Effector memory CD4-positive, alpha-beta T cell (primary cell): ENCODE measurements at regions not wholly inside any gene's neighbourhood (a gene's known extent, or its start where the extent isn't known, plus 50 kb on each side); places are given as distances from the start of the nearest gene placed in this dataset.

Source experiments
- DNase-seq, 3 donors: peaks; one replicate each; pipeline ENCODE4 v3.0.0-alpha.2; 2020
- H3K27ac ChIP-seq: 2 replicates; pipeline ENCODE4 v1.7.0; 2013; ENCODE audit warnings: mild to moderate bottlenecking, low read length, moderate library complexity; ENCODE audit not compliant: insufficient read depth, poor library complexity, severe bottlenecking
- H3K27me3 ChIP-seq: replicated peaks from 2 replicates; pipeline ENCODE4 v1.7.0; 2013; ENCODE audit warnings: mild to moderate bottlenecking, low read length; ENCODE audit not compliant: insufficient read depth, control insufficient read depth, poor library complexity, severe bottlenecking
- H3K36me3 ChIP-seq: 2 replicates; pipeline ENCODE4 v1.7.0; 2013; ENCODE audit warnings: mild to moderate bottlenecking, low read length, moderate library complexity; ENCODE audit not compliant: control insufficient read depth, insufficient read depth
- H3K4me1 ChIP-seq: 2 replicates; pipeline ENCODE4 v1.7.0; 2013; ENCODE audit warnings: low read length, mild to moderate bottlenecking; ENCODE audit not compliant: control insufficient read depth, insufficient read depth, poor library complexity, severe bottlenecking
- H3K4me3 ChIP-seq: 2 replicates; pipeline ENCODE4 v1.7.0; 2013; ENCODE audit warnings: low read length, low read depth, mild to moderate bottlenecking; ENCODE audit not compliant: insufficient read depth, poor library complexity, severe bottlenecking
- H3K9me3 ChIP-seq: 2 replicates; pipeline ENCODE4 v1.7.0; 2013; ENCODE audit warnings: mild to moderate bottlenecking, low read length, moderate library complexity; ENCODE audit not compliant: control insufficient read depth

GRCh38 chr16:85390511-85391174, 222.5 kb upstream of the GSE1 start:
- H3K4me1 ChIP-seq = no peaks in the 10 kb centered on the region
- DNase-seq = no peak
- no peaks in the 10 kb centered on the region for H3K9me3 ChIP-seq
- H3K4me3 ChIP-seq = no peak overlapping the region
- no peaks in the 10 kb centered on the region for H3K27me3 ChIP-seq
- no peaks in the 10 kb centered on the region for H3K36me3 ChIP-seq
- H3K27ac ChIP-seq = no peak overlapping the region

- H3K4me1 ChIP-seq = no peaks in the 10 kb centered on the region
- DNase-seq = no peak
Observed at GRCh38 chr16:85391175-85391707, 221.9 kb upstream of the GSE1 start.

GRCh38 chr16:85391769-85392583, 221.1 kb upstream of the GSE1 start:
- no peak overlapping the region for H3K27ac ChIP-seq
- no peak overlapping the region for H3K4me3 ChIP-seq
- no peaks in the 10 kb centered on the region for H3K36me3 ChIP-seq
- H3K4me1 ChIP-seq = no peaks in the 10 kb centered on the region
- no peak for DNase-seq
- H3K27me3 ChIP-seq = no peaks in the 10 kb centered on the region
- H3K9me3 ChIP-seq = no peaks in the 10 kb centered on the region

More at GRCh38 chr16:85391175-85391707, 221.9 kb upstream of the GSE1 start:
- Histone ChIP-seq H3K27me3 (no peaks in the 10 kb centered on the region), H3K9me3 (no peaks in the 10 kb centered on the region), H3K4me3 (no peak overlapping the region), H3K36me3 (no peaks in the 10 kb centered on the region), H3K27ac (no peak overlapping the region)

- no peaks in the 10 kb centered on the region for H3K27me3 ChIP-seq
- no peak overlapping the region for H3K27ac ChIP-seq
- H3K9me3 ChIP-seq = no peaks in the 10 kb centered on the region
- H3K4me3 ChIP-seq = no peak overlapping the region
- no peaks in the 10 kb centered on the region for H3K36me3 ChIP-seq
- DNase-seq = no peak
- no peaks in the 10 kb centered on the region for H3K4me1 ChIP-seq
Observed at GRCh38 chr16:85392756-85393673, 220.1 kb upstream of the GSE1 start.

GRCh38 chr16:85393674-85394451, 219.3 kb upstream of the GSE1 start:
- no peaks in the 10 kb centered on the region for H3K4me1 ChIP-seq

GRCh38 chr16:85394456-85395206, 218.5 kb upstream of the GSE1 start:
- DNase-seq = no peak
- Histone ChIP-seq H3K4me1 (no peaks in the 10 kb centered on the region), H3K27ac (no peak overlapping the region), H3K27me3 (no peaks in the 10 kb centered on the region), H3K4me3 (no peak overlapping the region), H3K9me3 (no peaks in the 10 kb centered on the region), H3K36me3 (no peaks in the 10 kb centered on the region)

More at GRCh38 chr16:85393674-85394451, 219.3 kb upstream of the GSE1 start:
- H3K27me3 ChIP-seq = no peaks in the 10 kb centered on the region
- H3K4me3 ChIP-seq = no peak overlapping the region
- no peak overlapping the region for H3K27ac ChIP-seq
- H3K9me3 ChIP-seq = no peaks in the 10 kb centered on the region
- peak; percentile 20 to 47 (median 29) for DNase-seq
- H3K36me3 ChIP-seq = no peaks in the 10 kb centered on the region

GRCh38 chr16:85395207-85395912, 217.8 kb upstream of the GSE1 start:
- Histone ChIP-seq H3K9me3 (no peaks in the 10 kb centered on the region), H3K4me3 (no peak overlapping the region), H3K27me3 (no peaks in the 10 kb centered on the region), H3K27ac (no peak overlapping the region), H3K36me3 (no peaks in the 10 kb centered on the region), H3K4me1 (no peaks in the 10 kb centered on the region)
- DNase-seq = no peak

GRCh38 chr16:85395913-85396878, 216.9 kb upstream of the GSE1 start:
- no peak overlapping the region for H3K4me3 ChIP-seq
- H3K9me3 ChIP-seq = no peaks in the 10 kb centered on the region
- no peaks in the 10 kb centered on the region for H3K27me3 ChIP-seq
- H3K27ac ChIP-seq = no peak overlapping the region
- no peaks in the 10 kb centered on the region for H3K4me1 ChIP-seq
- H3K36me3 ChIP-seq = no peaks in the 10 kb centered on the region
- DNase-seq = no peak
